NCI-H2107 treated with DMSO at 0.1 percent for 48 hours (cell line): ENCODE measurements at regions not wholly inside any gene's neighbourhood (a gene's known extent, or its start where the extent isn't known, plus 50 kb on each side); places are given as distances from the start of the nearest gene placed in this dataset.
"Not testable (repeated sequence)": the region's sequence is repeated elsewhere in the genome, so short reads cannot be mapped to it uniquely, and the experiment has no call there.

Experiments used
- DNase-seq: peaks from one replicate; lab custom pipeline; 2025; ENCODE audit not compliant: unreplicated experiment; lab: John Stamatoyannopoulos, UW

- DNase-seq: no peak
These were observed 50.3 kb downstream of the GASK1B start for GRCh38 chr4:158122501-158122900.

- no peak for DNase-seq
These were observed 51.7 kb downstream of the GASK1B start for GRCh38 chr4:158121161-158121579.

- DNase-seq: not testable (repeated sequence)
These were observed 52.1 kb downstream of the GASK1B start for GRCh38 chr4:158120645-158121151.

- no peak for DNase-seq
These were observed 60.2 kb downstream of the GASK1B start for GRCh38 chr4:158112611-158113010.

GRCh38 chr4:158111241-158111640 is 61.6 kb downstream of the GASK1B start:
- DNase-seq: no peak

- DNase-seq: no peak
These were observed 69.9 kb downstream of the GASK1B start for GRCh38 chr4:158102904-158103303.

- no peak for DNase-seq
These were observed 73.1 kb downstream of the GASK1B start for GRCh38 chr4:158099686-158100085.

- DNase-seq: no peak
These were observed 74.0 kb downstream of the GASK1B start for GRCh38 chr4:158098802-158099201.

GRCh38 chr4:158094413-158095134 is 78.3 kb downstream of the GASK1B start:
- DNase-seq: no peak

- no peak for DNase-seq
These were observed 82.5 kb downstream of the GASK1B start for GRCh38 chr4:158090323-158090722.

GRCh38 chr4:158089897-158090296 is 82.9 kb downstream of the GASK1B start:
- not testable (repeated sequence) for DNase-seq

- no peak for DNase-seq
These were observed 92.5 kb downstream of the GASK1B start for GRCh38 chr4:158080354-158080753.

GRCh38 chr4:158079661-158080060 is 93.2 kb downstream of the GASK1B start:
- no peak for DNase-seq

GRCh38 chr4:158077835-158078234 is 95.0 kb downstream of the GASK1B start:
- DNase-seq: no peak

GRCh38 chr4:158074851-158075250 is 98.0 kb downstream of the GASK1B start:
- DNase-seq: no peak

GRCh38 chr4:158071931-158072330 is 100.9 kb downstream of the GASK1B start:
- no peak for DNase-seq

GRCh38 chr4:158068068-158068467 is 104.8 kb downstream of the GASK1B start:
- DNase-seq: no peak

- no peak for DNase-seq
These were observed 105.2 kb downstream of the GASK1B start for GRCh38 chr4:158067646-158068045.

GRCh38 chr4:158065603-158066002 is 107.2 kb downstream of the GASK1B start:
- DNase-seq: no peak

- DNase-seq: no peak
These were observed 107.6 kb downstream of the GASK1B start for GRCh38 chr4:158065176-158065575.

GRCh38 chr4:158056689-158057245 is 116.1 kb downstream of the GASK1B start:
- DNase-seq: no peak

GRCh38 chr4:158055668-158056067 is 117.2 kb downstream of the GASK1B start:
- no peak for DNase-seq

- DNase-seq: no peak
These were observed 119.0 kb downstream of the GASK1B start for GRCh38 chr4:158053801-158054200.
